ENCODE measurements at regions not wholly inside any gene's neighbourhood (a gene's known extent, or its start where the extent isn't known, plus 50 kb on each side); places are given as distances from the start of the nearest gene placed in this dataset.

GRCh38 chr6:40898073-40898472 is 140.9 kb downstream of the UNC5CL start:
- POLR2A ChIA-PET = no interaction called here
- FAIRE-seq (no peak), DNase-seq (ENCODE audit: low read depth in 1 of 2, low spot score in 1 of 2) (no peak), ATAC-seq (no peak)
- Histone ChIP-seq H3K27ac (peak overlapping the region in 1 of 2 experiments; percentile 15; a peak in 2 of 6 replicates), H3K4me3 (no peak overlapping the region), H3K9me3 (no peaks in the 10 kb centered on the region), H3K4me2 (no peak overlapping the region), H3K4me1 (peaks cover 8% of the 10 kb centered on the region)
- TF ChIP-seq ELK1 (IDR thresholded peaks at IDR 0.05; ENCODE audit: low read depth, low read length) (no peak), MAFK (IDR thresholded peaks at IDR 0.05; ENCODE audit: partially characterized antibody) (no peak), NR3C1 (IDR thresholded peaks at IDR 0.05) (no peak), HOXB5 (CRISPR knock-in tag; IDR thresholded peaks at IDR 0.05) (no peak), USF2 (IDR thresholded peaks at IDR 0.05) (no peak), JUNB (IDR thresholded peaks at IDR 0.05) (no peak), ZNF302 (CRISPR knock-in tag; IDR thresholded peaks at IDR 0.05) (no peak), CHD4 (IDR thresholded peaks at IDR 0.05; ENCODE audit: borderline replicate concordance) (no peak), BCL3 (IDR thresholded peaks at IDR 0.05) (no peak), SREBF2 (IDR thresholded peaks at IDR 0.05) (no peak), PBX3 (IDR thresholded peaks at IDR 0.05) (no peak), KDM5A (IDR thresholded peaks at IDR 0.05) (no peak), HES2 (IDR thresholded peaks at IDR 0.05) (no peak), REST (IDR thresholded peaks at IDR 0.05) (no peak)
- CTCF ChIA-PET = interaction anchor here (5.1 kb wide), 1 partner anchor 127 kb away, joined by 71 read pairs; no protein-coding TSS in a partner anchor
- 80% methylated on average over 1 of the region's 1 CpG for WGBS (ENCODE audit: missing lambda C conversion rate)

GRCh38 chr6:40897390-40898003 is 141.5 kb downstream of the UNC5CL start:
- DNase-seq (ENCODE audit: low read depth in 1 of 2, low spot score in 1 of 2) (no peak), FAIRE-seq (no peak), ATAC-seq (no peak)
- Histone ChIP-seq H3K27ac (peak overlapping the region; percentile 80 to 83; a peak in 5 of 6 replicates), H3K4me2 (no peak overlapping the region), H3K4me3 (no peak overlapping the region), H3K9me3 (no peaks in the 10 kb centered on the region), H3K4me1 (peaks cover 8% of the 10 kb centered on the region)
- WGBS (ENCODE audit: missing lambda C conversion rate) = 96% methylated on average over 10 of the region's 10 CpGs
- CTCF ChIA-PET = interaction anchor here (1.1 to 5.1 kb wide), 2 partner anchors 128 to 168 kb away, joined by 3 to 71 read pairs; no protein-coding TSS in a partner anchor
- POLR2A ChIA-PET = no interaction called here
- TF ChIP-seq FOSL2 (IDR thresholded peaks at IDR 0.05) (no peak), FOSL2 (CRISPR knock-in tag; IDR thresholded peaks at IDR 0.05) (no peak), ZC3H11A (IDR thresholded peaks at IDR 0.05) (no peak), MAZ (IDR thresholded peaks at IDR 0.05; ENCODE audit: borderline replicate concordance, low read depth, low read length) (no peak), ZSCAN20 (CRISPR knock-in tag; IDR thresholded peaks at IDR 0.05) (no peak), CBX2 (IDR thresholded peaks at IDR 0.05; ENCODE audit: borderline replicate concordance, low read depth) (no peak), HOXB13 (CRISPR knock-in tag; IDR thresholded peaks at IDR 0.05; ENCODE audit: low read depth) (no peak), HMGXB4 (CRISPR knock-in tag; IDR thresholded peaks at IDR 0.05; ENCODE audit: borderline replicate concordance) (no peak), SREBF2 (IDR thresholded peaks at IDR 0.05) (no peak), ELK1 (IDR thresholded peaks at IDR 0.05; ENCODE audit: low read depth, low read length) (no peak), ZNF302 (CRISPR knock-in tag; IDR thresholded peaks at IDR 0.05) (no peak), E2F6 (IDR thresholded peaks at IDR 0.05; ENCODE audit: borderline replicate concordance, low read depth) (no peak), SMC3 (IDR thresholded peaks at IDR 0.05) (no peak), HDAC2 (IDR thresholded peaks at IDR 0.05) (no peak)
